Lower leg skin (tissue), 4 donors: ENCODE measurements at regions not wholly inside any gene's neighbourhood (a gene's known extent, or its start where the extent isn't known, plus 50 kb on each side); places are given as distances from the start of the nearest gene placed in this dataset.

Experiments
- DNase-seq, 2 donors: peaks; one replicate each; pipeline ENCODE4 v3.0.0-alpha.2; 2019; ENCODE audit warnings: low spot score in 2 of 2
- H3K4me3 ChIP-seq: fragments of 200-600 bp; sonication (generic); 2 replicates; pipeline ENCODE4 v1.5.1; 2017; ENCODE audit warnings: mild to moderate bottlenecking, low read depth; ENCODE audit not compliant: poor library complexity, severe bottlenecking
- CTCF ChIP-seq, 3 donors: fragments of 450-650 bp; IDR thresholded peaks; one replicate each; pipeline ENCODE4 v1.5.1; 2016; ENCODE audit warnings: antibody characterized with exemption in 3 of 3, mild to moderate bottlenecking in 3 of 3, moderate library complexity in 2 of 3
- POLR2A ChIP-seq, 2 donors: fragments of 450-650 bp; IDR thresholded peaks; one replicate each; pipeline ENCODE4 v1.6.1; 2016 to 2017; ENCODE audit warnings: antibody characterized with exemption in 2 of 2, mild to moderate bottlenecking in 1 of 2, moderate library complexity in 1 of 2
- WGBS, 2 donors: methylation state at CpG; one replicate each; pipeline ENCODE4 v1.1.5; 2018; 5-methylcytosine and 5-hydroxymethylcytosine counted together
- intact Hi-C: fragments of 100-400 bp; cut with DNase I; formaldehyde crosslinking; loops from one replicate; pipeline ENCODE4 v1.15.0; 2023; ENCODE audit warnings: low total_unique reads

GRCh38 chr7:131911112-131911511 is 354.7 kb upstream of the PODXL start:
- intact Hi-C loops, result no loop called here

GRCh38 chr7:131909151-131909768 is 352.8 kb upstream of the PODXL start:
- TF ChIP-seq CTCF (IDR thresholded peaks at IDR 0.05), result no peak
- TF ChIP-seq POLR2A (IDR thresholded peaks at IDR 0.05), result no peak
- no peak overlapping the region for H3K4me3 ChIP-seq
- WGBS, 2 donors, result 26 to 35% methylated on average over 23 to 38 of the region's 68 CpGs
- intact Hi-C loops, result no loop called here
- DNase-seq, result peak in 1 of 2 donors; percentile 72

More at GRCh38 chr7:131911112-131911511, 354.7 kb upstream of the PODXL start:
- no peak overlapping the region for H3K4me3 ChIP-seq
- TF ChIP-seq CTCF (IDR thresholded peaks at IDR 0.05) (no peak), POLR2A (IDR thresholded peaks at IDR 0.05) (no peak)
- WGBS, 2 donors, result 69 to 78% methylated on average over 2 of the region's 2 CpGs
- DNase-seq, result no peak

GRCh38 chr7:131908714-131909113 is 352.3 kb upstream of the PODXL start:
- peak in 1 of 2 donors; percentile 53 for DNase-seq
- 74 to 91% methylated on average over 7 of the region's 7 CpGs for WGBS, 2 donors
- TF ChIP-seq CTCF (IDR thresholded peaks at IDR 0.05), result no peak
- TF ChIP-seq POLR2A (IDR thresholded peaks at IDR 0.05), result no peak
- intact Hi-C loops, result no loop called here
- H3K4me3 ChIP-seq, result no peak overlapping the region

GRCh38 chr7:131905471-131905973 is 349.1 kb upstream of the PODXL start:
- 41 to 45% methylated on average over 3 of the region's 3 CpGs for WGBS, 2 donors
- intact Hi-C loops, result no loop called here
- H3K4me3 ChIP-seq, result no peak overlapping the region
- no peak for DNase-seq
- no peak for TF ChIP-seq POLR2A (IDR thresholded peaks at IDR 0.05)
- TF ChIP-seq CTCF (IDR thresholded peaks at IDR 0.05), result no peak

- no peak overlapping the region for H3K4me3 ChIP-seq
- intact Hi-C loops, result no loop called here
- TF ChIP-seq POLR2A (IDR thresholded peaks at IDR 0.05), result no peak
- no peak for TF ChIP-seq CTCF (IDR thresholded peaks at IDR 0.05)
- no peak for DNase-seq
- 41 to 51% methylated on average over 3 of the region's 3 CpGs for WGBS, 2 donors
Measured at GRCh38 chr7:131904760-131905327, 348.4 kb upstream of the PODXL start.
